Muscle of arm (tissue), 1 donor: ENCODE measurements at regions not wholly inside any gene's neighbourhood (a gene's known extent, or its start where the extent isn't known, plus 50 kb on each side); places are given as distances from the start of the nearest gene placed in this dataset.
"Not testable (repeated sequence)": the region's sequence is repeated elsewhere in the genome, so short reads cannot be mapped to it uniquely, and the experiment has no call there.

ENCODE experiments used
- DNase-seq: peaks from one replicate; pipeline ENCODE4 v3.0.0-alpha.2; 2013

DNA sequence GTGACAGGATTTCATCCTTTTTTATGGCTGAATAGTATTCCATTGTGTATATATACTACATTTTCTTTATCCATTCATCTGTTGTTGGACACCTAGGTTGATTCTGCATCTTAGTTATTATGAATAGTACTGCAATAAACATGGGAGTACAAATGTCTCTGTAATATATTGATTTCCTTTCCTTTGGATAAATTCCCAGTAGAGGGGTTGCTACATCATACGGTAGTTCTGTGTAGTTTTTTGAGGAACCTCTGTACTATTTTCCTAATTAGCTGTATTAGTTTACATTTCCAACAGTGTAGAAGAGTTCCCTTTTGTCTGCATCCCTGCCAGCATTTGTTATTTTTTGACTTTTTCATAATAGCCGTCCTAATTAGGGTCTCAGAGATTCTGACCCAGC is 201.3 kb downstream of the GIPC2 start:
- DNase-seq = no peak

- no peak for DNase-seq
These were observed 204.4 kb downstream of the GIPC2 start for GRCh38 chr1:78250201-78250600.

DNA sequence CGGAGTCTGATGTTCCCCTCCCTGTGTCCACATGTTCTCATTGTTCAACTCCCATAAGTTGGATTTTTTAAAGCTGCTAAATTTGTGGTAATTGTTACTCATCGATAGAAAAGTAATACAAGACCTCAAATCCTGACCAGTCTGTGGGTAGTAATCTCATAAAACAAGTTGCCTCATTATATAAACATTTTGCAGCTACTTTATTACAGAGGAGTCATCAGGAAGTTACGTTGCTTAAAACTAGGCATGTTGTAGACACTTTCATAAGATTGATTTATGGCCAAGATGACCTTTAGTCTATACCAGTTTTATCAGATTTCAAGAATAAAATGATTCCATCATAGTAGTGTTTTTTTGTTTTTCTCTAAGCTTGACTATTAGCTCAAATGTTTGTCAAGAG is 208.8 kb downstream of the GIPC2 start:
- DNase-seq = no peak

DNA sequence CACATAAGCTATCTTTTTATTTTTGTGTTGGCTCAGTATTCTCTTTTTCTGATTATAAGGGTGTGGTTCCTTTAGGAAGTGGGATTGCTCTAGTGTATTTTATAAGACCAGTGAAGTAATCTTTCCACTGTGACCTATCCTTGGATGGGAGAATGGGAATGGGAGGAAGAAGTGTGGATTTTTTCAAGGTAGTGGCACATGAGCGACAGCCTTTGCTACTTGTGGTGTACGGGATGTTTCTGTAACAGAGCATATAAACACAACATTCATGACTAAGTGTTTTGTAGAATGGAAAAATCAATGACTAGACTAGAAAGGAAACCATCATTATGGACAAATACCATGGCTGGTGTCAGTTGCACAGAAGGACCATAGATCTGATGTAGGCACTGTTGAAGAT is 209.6 kb downstream of the GIPC2 start:
- DNase-seq = peak; percentile 17

GRCh38 chr1:78255846-78256245 is 210.1 kb downstream of the GIPC2 start:
- peak; percentile 27 for DNase-seq

DNA sequence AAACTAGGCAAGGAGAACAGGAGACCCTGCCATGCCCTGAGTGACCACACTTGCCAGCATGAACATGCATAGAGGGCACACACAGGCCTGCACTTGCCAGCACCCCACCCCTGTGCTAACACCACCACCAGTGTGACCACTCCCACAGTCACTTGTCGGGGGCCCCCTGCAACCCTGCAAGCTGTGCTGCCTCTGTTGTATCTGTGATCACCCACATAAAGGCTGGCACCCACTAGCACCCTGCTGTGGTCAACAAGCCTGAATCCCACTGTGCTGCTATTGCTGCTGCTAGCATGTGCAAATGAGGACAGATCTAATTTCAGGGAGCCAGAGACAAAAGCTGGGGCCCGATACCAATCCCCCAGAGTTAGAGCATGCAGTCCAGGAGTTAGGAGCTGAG is 217.7 kb downstream of the GIPC2 start:
- no peak for DNase-seq

- DNase-seq = no peak
These were observed 218.2 kb downstream of the GIPC2 start for GRCh38 chr1:78263946-78264345.

GRCh38 chr1:78267513-78268218 is 221.9 kb downstream of the GIPC2 start:
- DNase-seq = no peak

DNA sequence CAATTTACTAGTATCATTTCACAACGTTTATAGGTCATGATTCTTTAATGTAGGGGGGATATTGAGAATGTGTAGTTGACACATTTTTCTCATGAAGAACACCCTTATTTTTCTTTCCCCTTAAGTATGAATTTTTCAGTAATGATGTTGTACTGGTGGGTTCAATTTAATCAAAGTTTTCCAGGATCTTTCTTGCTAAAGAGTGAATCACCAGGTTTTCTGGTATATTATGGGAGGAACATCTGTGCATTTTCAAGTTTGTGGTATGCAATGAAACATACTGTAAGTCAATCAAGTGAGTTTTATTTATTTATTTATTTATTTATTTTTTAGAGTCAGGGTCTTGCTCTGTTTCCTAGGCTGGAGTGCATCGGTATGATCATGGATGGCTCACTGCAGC is 221.2 kb upstream of the PTGFR start:
- DNase-seq = no peak

- DNase-seq = not testable (repeated sequence)
These were observed 219.4 kb upstream of the PTGFR start for GRCh38 chr1:78271423-78271822.

DNA sequence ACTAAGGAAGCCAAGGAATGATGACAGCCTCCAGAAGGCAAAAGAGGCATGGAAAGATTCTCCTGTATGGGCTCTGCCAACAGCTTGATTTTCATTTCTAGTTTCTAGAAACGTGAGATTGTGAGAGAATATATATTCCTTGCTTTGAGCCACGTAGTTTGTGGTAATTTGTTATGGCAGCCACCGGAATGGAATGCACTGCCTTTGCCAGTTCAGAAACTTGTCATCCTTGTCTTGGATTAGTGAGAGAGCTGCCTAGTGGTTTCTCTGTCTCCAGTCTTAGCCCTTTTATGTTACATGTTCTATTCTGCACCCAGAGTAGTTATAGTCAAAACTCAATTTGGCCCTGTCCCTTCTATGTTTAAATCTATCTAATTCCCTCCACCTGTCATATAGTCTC is 216.0 kb upstream of the PTGFR start:
- no peak for DNase-seq

- no peak for DNase-seq
These were observed 215.3 kb upstream of the PTGFR start for GRCh38 chr1:78275456-78275855.

GRCh38 chr1:78275906-78276685 is 214.7 kb upstream of the PTGFR start:
- DNase-seq = no peak

- no peak for DNase-seq
These were observed 213.5 kb upstream of the PTGFR start for GRCh38 chr1:78277253-78277652.

DNA sequence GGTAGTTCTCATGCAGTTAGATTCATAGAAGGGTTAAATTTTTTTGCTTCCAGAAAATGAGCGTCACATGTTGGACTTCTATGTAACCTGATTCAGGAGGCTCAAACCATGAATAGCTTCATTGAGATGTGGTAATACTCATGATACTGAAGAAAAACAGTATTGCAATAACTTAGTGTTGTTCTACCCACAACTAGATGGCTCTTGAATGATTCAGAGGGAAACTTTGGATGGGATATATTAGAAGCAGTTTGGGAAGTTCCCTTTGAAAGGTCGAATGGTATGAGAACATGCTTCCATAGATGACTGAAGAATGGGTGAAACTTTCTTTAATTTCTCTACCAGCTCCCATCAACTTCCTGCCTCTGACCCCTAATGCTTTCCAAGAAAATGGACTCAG is 211.7 kb upstream of the PTGFR start:
- no peak for DNase-seq

GRCh38 chr1:78280626-78281025 is 210.1 kb upstream of the PTGFR start:
- no peak for DNase-seq

DNA sequence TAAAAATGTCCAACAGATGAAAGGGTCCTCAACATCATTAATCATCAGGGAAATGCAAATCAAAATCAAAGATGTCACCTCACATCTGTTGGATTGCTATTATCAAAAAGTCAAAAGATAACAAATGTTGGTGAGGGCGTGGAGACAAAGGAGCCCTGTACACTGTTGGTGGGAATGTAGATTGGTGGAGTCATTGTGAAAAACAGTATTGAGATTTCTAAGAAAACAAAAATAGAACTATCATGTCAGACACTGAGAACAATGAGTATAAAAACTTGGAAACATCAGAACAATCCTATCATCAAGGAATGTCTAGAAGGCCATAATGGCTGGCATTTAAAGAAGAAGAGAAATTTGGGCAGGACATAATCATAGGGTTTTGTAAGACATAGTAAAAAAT is 209.2 kb upstream of the PTGFR start:
- no peak for DNase-seq

GRCh38 chr1:78283691-78284090 is 207.1 kb upstream of the PTGFR start:
- DNase-seq = no peak

GRCh38 chr1:78284354-78284753 is 206.4 kb upstream of the PTGFR start:
- DNase-seq = no peak

GRCh38 chr1:78286686-78287085 is 204.1 kb upstream of the PTGFR start:
- DNase-seq = no peak

DNA sequence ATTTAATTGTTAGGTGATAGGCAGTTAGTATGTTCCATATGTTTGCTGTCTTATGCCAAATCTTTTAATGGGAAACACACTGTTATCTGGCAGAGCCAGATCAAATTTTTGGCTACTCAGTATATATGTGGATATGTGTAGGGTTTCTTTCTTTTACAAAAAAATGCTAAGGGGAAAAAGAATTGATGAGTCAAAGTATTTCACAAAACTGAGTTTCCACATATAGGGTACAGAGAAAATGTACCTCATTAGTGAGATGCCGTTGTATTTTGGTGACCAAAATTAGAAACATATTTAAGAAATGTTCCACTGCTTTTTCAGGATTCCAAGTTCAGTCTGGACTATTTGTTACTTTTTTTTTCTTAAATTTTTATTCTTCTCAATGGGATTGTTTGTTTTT is 201.2 kb upstream of the PTGFR start:
- DNase-seq = no peak

- peak; percentile 28 for DNase-seq
These were observed 199.4 kb upstream of the PTGFR start for GRCh38 chr1:78291418-78291817.

GRCh38 chr1:78291872-78292271 is 198.9 kb upstream of the PTGFR start:
- peak; percentile 5 for DNase-seq

GRCh38 chr1:78292361-78292760 is 198.4 kb upstream of the PTGFR start:
- DNase-seq = peak; percentile 25
